ENCODE measurements at regions not wholly inside any gene's neighbourhood (a gene's known extent, or its start where the extent isn't known, plus 50 kb on each side); places are given as distances from the start of the nearest gene placed in this dataset.

GRCh38 chr4:44988011-44988410 is 261.7 kb upstream of the GNPDA2 start:
- TF ChIP-seq EZH2 (IDR thresholded peaks at IDR 0.05; ENCODE audit: insufficient read depth, poor library complexity, severe bottlenecking) (no peak), EZH2phosphoT487 (IDR thresholded peaks at IDR 0.05; ENCODE audit: insufficient read depth, low read depth) (no peak)
